ENCODE measurements at regions not wholly inside any gene's neighbourhood (a gene's known extent, or its start where the extent isn't known, plus 50 kb on each side); places are given as distances from the start of the nearest gene placed in this dataset.

GRCh38 chr4:120540625-120541024 is 381.9 kb downstream of the PRDM5 start:
- no peaks in the 10 kb centered on the region for H3K36me3 Mint-ChIP-seq (ENCODE audit: low read depth)
- intact Hi-C loops (cut with micrococcal nuclease): no loop called here
- H3K4me1 Mint-ChIP-seq (ENCODE audit: low read depth): no peaks in the 10 kb centered on the region
- no peak overlapping the region for H3K4me3 Mint-ChIP-seq
- DNase-seq (no peak), ATAC-seq (no peak)
- ChIA-PET POLR2A (no interaction called here), CTCF (no interaction called here)
- peaks cover 9% of the 10 kb centered on the region for H3K27me3 Mint-ChIP-seq
- no peak for TF ChIP-seq CTCF (IDR thresholded peaks at IDR 0.05)
- H3K9me3 Mint-ChIP-seq: no peaks in the 10 kb centered on the region
- H3K27ac Mint-ChIP-seq: no peak overlapping the region

DNA sequence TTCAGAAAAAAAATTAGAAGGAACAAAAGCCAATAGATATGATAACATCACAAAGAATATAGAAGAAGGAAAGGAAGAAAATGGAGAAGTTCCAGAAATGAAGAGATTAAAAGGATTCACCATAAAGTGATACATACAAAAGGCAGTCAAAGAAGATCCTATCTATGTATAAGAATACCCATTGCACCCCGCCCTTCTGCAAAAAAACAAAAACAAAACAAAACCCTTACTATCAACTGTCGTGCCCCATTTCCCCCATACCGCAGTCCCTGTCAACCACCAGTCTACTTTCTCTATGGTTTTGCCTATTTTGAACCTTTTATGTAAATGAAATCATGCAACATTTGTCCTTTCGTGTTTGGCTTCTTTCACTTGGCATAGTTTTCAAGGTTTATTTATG is 385.6 kb downstream of the PRDM5 start:
- no peak for TF ChIP-seq CTCF (IDR thresholded peaks at IDR 0.05)
- ChIA-PET CTCF (interaction anchor here (0.7 kb wide), 1 partner anchor 50 kb away, joined by 3 read pairs; no protein-coding TSS in a partner anchor), POLR2A (no interaction called here)
- DNase-seq: no peak
- H3K9me3 Mint-ChIP-seq: no peaks in the 10 kb centered on the region
- H3K4me3 Mint-ChIP-seq: no peak overlapping the region
- no peaks in the 10 kb centered on the region for H3K36me3 Mint-ChIP-seq (ENCODE audit: low read depth)
- no peak overlapping the region for H3K27ac Mint-ChIP-seq
- peaks cover 8% of the 10 kb centered on the region for H3K27me3 Mint-ChIP-seq
- intact Hi-C loops (cut with micrococcal nuclease): no loop called here
- no peaks in the 10 kb centered on the region for H3K4me1 Mint-ChIP-seq (ENCODE audit: low read depth)
- no peak for ATAC-seq

- ChIA-PET POLR2A (no interaction called here), CTCF (no interaction called here)
- Mint-ChIP-seq H3K27ac (no peak overlapping the region), H3K36me3 (ENCODE audit: low read depth) (no peaks in the 10 kb centered on the region), H3K9me3 (no peaks in the 10 kb centered on the region), H3K4me3 (no peak overlapping the region), H3K4me1 (ENCODE audit: low read depth) (no peaks in the 10 kb centered on the region), H3K27me3 (no peaks in the 10 kb centered on the region)
- TF ChIP-seq CTCF (IDR thresholded peaks at IDR 0.05): no peak
- no peak for DNase-seq
- intact Hi-C loops (cut with micrococcal nuclease): no loop called here
- no peak for ATAC-seq
Observed at GRCh38 chr4:120528428-120528827, 394.1 kb downstream of the PRDM5 start.

- Mint-ChIP-seq H3K9me3 (no peaks in the 10 kb centered on the region), H3K36me3 (ENCODE audit: low read depth) (no peaks in the 10 kb centered on the region), H3K4me1 (ENCODE audit: low read depth) (no peaks in the 10 kb centered on the region), H3K27me3 (peaks cover 2% of the 10 kb centered on the region), H3K27ac (no peak overlapping the region), H3K4me3 (no peak overlapping the region)
- ChIA-PET POLR2A (no interaction called here), CTCF (no interaction called here)
- TF ChIP-seq CTCF (IDR thresholded peaks at IDR 0.05): no peak
- intact Hi-C loops (cut with micrococcal nuclease): no loop called here
- ATAC-seq: no peak
- no peak for DNase-seq
Observed at GRCh38 chr4:120526033-120526432, 396.5 kb downstream of the PRDM5 start.

DNA sequence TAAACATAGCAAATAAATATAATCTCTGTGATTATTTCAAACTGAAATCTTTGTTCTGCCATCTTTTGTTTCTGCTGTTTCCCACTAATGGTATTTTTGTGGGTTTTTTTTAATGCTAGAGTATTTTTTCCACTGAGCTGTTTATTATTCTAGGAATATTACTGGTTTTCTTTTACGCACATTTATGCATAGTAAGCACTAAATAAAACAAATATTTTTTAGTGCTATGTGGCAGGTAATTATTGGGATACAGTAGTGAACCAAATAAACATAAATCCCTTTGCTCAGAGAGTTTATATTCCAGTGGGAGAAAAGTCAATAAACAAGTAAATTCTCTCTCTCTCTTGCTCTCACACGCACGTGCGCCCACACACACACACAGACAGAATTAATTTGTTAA is 397.4 kb downstream of the PRDM5 start:
- no peaks in the 10 kb centered on the region for H3K36me3 Mint-ChIP-seq (ENCODE audit: low read depth)
- ATAC-seq: no peak
- POLR2A ChIA-PET: no interaction called here
- no peak overlapping the region for H3K27ac Mint-ChIP-seq
- H3K9me3 Mint-ChIP-seq: no peaks in the 10 kb centered on the region
- H3K4me3 Mint-ChIP-seq: no peak overlapping the region
- TF ChIP-seq CTCF (IDR thresholded peaks at IDR 0.05): no peak
- intact Hi-C loops (cut with micrococcal nuclease): no loop called here
- H3K27me3 Mint-ChIP-seq: peaks cover 2% of the 10 kb centered on the region
- no peak for DNase-seq
- H3K4me1 Mint-ChIP-seq (ENCODE audit: low read depth): no peaks in the 10 kb centered on the region
- CTCF ChIA-PET: no interaction called here
